ENCODE measurements at regions not wholly inside any gene's neighbourhood (a gene's known extent, or its start where the extent isn't known, plus 50 kb on each side); places are given as distances from the start of the nearest gene placed in this dataset.
A peak's percentile ranks its signal among the peaks of the same experiment; 100 is the strongest.
"Not testable (repeated sequence)": the region's sequence is repeated elsewhere in the genome, so short reads cannot be mapped to it uniquely, and the experiment has no call there.

DNA sequence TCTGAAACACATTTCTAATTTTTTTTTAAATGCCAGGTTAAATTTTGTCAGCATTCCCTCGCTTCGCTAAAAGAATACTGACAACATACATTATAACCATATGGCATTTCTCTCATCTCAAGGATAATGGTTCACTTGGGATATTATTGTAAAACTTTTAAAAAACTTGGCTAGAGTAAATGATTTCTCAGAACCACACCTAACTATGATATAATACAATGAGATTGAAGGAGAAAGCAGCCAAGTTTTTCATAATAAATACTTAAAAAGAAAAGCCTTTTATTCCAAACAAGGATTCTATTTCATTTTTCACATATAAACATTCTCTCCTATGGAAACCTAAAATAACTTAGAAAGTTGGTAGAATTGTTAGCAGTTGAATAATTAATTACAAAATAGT, 413.9 kb downstream of the HGF start:
- DNase-seq (ENCODE audit: low spot score): no peak

DNA sequence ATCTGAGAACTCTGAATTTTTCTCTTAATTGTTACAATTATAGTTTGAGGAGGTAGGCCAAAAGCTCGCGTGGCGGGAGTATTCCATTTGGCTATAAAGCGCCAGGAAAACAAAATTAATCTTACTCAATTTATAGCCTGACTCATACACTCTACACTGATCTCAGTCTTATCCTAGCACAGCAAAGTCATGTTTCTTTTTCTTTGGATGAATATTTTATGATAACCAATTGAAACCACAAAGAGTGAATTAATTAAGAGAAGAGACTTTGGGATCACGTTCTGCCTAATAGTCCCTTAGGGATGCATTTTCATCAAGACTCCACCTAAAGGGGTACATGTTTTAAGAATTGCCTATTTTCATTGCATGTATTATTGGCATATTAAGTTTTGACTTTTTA, 420.8 kb downstream of the HGF start:
- no peak for DNase-seq (ENCODE audit: low spot score)

DNA sequence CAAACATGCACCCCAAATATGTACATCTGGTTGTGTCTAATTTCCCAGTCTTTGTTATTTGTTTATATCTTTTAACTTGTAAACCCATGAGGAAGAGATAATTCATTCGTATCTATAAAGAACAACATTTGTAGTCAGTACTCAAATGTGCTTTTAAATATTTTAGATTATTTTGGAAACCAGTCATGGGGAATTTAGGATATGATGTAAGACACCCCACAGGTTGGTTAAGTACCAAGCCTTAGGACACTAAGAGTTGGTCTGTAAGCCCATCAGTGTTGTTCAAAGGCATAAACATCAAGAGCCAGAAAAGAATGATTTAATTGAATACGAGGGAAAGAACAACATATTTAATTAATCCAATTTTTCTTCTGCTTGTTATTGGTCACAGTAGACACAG, 421.1 kb upstream of the SEMA3C start:
- peak; percentile 35 for DNase-seq (ENCODE audit: low spot score)

DNA sequence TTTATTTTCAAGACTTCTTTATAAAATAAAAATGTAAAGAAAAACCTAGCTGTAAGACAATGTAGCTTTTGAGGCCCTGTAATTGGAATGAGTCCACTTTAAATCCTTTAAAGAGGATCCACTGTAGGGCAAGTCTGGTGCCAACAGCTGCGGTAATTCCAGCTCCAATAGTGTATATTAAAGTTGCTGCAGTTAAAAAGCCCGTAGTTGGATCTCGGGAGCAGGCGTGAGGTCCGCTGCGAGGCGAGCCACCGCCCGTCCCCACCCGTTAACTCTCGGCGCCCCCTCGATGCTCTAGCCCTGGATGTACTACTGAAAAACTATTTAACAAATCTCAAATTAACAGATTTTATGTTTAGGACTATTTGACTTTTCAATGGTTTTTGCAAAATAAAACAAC, 414.7 kb upstream of the SEMA3C start:
- no peak for DNase-seq (ENCODE audit: low spot score)

DNA sequence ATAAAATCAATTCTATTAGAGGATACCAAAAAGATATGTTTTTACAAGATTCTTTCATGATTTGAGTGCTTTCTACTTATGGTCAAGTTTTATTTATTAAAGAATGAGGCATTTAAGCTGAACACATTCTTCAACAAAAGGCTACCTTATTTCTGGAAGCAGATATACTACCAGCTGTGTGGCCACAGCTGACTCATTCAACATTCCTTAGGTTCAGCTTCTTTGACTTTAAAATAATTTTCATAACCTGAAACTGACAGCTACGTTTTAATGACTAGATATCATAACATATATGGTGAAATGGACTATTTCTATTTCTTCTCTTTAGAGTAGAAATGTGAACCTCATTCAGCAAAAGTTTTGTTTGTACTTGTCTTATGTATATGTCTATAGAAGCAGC, 414.2 kb upstream of the SEMA3C start:
- DNase-seq (ENCODE audit: low spot score): peak; percentile 14

DNA sequence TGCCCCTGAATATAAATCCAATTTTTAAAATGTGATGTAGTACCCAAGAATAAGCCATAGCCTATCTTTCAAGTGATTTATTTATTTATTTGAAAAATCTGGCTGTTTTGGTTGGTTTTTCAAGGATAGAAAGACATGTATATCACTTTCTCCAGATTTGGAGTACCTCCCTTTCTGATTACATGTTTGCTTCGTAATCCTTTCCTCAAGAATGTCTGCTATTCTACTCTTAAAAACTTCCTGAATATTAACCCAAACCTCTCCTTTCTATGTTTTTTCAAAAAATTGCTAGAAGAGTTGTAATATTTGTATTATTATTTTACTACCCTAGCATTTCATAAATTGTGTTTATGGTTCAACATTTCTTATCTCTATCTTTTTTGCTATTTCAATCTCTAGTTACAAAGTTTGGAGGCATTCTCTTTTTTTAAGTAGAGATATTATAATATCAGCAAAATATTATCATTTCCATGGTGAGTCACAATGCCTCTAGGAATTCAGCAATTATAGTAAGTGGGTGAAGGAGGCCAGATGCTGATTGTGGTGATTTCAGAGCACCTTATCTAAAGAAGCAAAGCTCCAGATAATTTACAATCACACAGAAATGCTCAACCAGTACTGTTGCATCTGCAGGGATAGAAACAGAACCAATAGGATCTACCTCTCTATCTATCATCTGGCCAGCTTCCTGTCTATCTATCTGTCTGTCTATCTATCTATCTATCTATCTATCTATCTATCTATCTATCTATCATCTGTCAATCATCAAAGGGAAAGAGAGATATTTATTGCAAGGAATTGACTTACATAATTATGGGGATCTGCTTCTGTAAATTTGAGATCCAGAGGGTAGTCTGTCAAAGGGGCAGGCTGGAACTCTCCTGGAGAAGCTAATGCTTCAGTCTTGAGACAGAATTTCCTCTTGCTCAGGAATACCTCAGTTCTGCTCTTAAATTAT, 412.5 kb upstream of the SEMA3C start:
- DNase-seq (ENCODE audit: low spot score): no peak

DNA sequence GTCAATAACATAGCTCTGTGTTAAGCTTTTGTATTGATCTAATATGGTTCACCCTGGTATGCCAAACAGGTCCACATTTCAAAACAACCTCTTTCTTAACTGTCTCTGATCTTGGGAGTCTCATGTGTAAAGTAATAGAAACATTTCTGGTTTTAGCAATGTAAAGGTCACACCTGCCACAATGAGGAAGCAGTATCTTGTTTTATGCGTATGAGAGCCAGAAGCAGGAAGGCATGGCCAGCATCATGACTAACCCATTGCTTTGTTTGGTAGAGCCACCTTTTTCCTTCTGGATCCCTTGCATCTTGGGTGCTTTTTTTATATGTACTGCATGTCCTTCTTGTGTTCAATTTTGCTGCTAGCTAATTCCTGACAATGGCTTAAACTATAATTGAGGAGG, 411.3 kb upstream of the SEMA3C start:
- no peak for DNase-seq (ENCODE audit: low spot score)

DNA sequence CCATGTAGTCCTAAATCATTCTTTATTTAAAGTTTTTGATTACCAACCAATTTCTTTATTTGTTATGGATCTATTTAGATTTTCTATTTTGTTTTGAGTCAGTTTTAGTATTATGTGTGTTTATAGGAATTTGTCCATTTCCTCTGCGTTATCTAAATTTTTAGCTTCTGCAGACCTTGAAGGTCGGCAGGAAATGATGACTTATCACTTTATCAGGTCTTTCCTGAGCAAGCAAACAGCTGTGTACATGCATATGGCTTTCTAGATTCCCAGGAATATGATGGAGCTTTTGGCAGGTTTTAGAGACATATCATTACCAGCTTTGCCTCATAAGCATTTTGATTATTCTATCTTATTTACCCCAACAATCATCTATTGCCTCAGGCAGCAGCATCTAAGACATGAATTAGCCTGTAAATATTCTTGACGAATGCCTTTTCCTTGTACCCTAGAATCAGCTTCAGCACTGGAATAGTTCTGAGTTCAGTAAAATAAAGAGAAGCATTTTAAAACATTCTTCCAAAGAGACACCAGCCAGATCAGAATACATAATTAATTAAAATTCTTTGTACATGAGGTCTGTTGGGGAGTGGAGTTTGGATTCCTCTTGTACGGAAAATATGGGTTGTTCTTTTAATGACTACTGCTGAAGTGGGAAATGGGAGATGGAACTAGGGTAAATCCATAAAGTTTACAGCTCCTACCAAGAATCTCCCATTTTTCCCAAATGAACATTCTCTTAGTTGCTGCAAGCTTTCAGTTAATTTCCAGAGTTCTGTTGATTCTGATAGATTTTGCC, 408.8 kb upstream of the SEMA3C start:
- DNase-seq (ENCODE audit: low spot score): peak; percentile 9

DNA sequence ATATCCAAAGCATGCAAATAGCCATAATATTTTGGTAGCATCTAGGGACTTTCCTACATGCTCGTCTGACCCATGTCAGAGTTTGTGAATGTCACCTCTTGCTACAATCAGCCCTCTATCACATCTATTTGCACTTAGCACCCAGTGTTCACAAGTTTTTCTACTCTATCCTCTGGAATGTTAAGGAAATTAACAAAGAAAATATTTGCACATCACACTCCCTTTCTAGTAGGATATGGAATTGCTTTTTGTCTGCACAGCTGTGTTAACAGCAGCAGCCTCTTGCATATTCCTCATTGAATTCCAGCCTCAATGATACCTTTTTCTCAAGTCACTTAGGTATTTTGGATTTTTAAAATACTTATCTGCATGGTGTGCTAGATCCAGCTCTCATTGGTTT, 403.1 kb upstream of the SEMA3C start:
- no peak for DNase-seq (ENCODE audit: low spot score)

DNA sequence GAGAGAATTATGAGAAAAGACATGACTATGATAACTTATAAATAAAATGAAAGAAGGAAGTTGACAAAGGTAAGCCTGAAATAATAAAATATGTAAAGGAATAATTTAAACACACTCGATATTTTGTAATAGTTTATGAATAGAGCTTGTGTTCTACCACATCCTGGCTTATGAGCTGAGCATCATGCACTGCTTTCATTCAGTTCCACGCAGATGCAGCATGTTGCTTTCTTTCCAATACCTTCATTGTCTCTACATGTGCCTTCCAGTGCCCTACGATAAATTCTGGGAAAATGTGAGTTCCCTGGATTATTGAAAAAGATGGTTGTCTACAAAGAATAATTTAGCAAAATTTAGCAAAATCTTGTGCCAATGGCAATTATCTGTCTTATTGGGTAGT, 398.9 kb upstream of the SEMA3C start:
- no peak for DNase-seq (ENCODE audit: low spot score)

DNA sequence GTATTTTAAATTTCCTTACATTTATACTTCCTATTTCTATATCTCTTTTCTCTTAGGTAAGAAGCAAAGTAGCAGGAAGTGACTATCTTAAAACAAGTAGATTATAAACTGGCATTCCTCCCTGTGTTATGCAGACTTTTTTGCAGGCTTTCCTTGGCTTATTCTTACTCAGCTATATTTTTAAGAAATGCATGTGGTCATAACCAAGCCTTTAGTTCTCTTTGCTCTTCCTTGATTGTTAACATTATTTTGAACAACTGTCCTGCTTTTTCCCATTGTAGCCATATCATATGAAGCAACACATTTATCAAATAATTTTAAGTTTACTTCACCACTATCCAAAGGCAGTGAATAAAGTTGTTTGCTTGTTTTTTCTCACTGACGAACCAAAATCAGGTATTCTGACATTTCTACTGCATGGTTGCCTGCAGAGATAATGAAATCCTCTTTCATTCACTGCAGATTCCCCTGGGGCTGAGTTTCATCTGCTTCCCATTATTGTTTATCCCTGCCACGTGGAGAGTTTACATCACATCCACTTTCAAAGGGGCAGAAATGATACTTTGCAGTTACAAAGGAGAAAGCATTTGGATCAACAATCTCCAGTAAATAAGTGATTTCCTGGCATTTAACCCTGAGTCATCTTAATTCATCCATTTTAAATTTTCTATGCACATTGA, 389.9 kb upstream of the SEMA3C start:
- DNase-seq (ENCODE audit: low spot score): no peak

DNA sequence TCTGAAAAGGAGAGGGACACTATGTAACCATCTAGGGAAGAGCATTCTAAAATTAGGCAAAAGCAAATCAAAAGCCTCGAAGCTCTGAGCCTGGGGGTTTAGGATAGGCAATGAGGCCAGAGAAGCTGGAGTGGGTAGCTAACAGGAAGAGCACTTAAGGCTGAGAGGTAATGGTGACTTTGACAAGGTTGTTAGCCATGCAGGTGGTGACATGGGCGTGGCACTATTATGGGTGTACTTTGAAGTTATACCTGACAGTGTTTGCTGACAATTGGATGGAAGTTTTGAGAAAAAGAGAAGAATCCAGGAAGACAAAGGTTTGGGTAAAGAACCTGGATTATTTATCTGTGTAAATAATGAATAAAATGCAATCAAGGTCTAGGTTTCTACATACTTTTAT, 383.0 kb upstream of the SEMA3C start:
- no peak for DNase-seq (ENCODE audit: low spot score)

DNA sequence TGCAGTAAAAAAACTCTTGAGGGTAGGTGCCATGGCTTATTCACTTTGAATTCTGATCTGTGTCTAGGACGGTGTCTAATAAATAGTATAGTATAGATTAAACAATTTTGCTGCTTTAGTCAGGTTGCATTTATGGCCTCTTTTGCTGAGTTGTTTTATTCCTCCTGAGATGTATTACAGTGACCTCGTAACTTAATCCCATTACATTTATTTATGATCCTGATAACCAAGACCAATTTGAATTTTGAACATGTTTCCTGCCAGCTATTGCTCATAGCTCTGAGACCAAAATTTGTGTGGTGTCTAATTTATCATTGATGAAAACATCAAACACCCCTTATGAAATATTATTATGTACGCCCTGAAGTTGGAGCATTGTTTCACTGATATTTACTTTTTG, 381.9 kb upstream of the SEMA3C start:
- no peak for DNase-seq (ENCODE audit: low spot score)

DNA sequence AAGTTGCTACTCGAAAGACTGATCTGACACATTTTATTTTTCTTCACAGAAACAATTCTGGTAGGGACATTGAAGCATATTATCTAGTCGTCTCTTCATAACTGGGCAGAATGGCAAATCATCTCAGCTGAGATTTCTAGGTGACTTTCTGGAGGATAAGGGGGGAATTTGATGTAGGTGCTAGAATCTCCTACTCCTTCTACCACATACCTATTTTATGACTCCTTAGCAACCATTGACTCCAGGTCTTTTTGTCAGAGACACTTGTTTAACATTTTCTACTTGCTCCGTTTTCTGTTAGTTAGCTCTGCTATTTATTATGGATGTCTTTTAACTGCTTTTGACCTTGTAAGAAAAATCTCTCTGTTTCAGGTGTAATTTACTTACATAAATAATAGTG, 380.9 kb upstream of the SEMA3C start:
- no peak for DNase-seq (ENCODE audit: low spot score)

DNA sequence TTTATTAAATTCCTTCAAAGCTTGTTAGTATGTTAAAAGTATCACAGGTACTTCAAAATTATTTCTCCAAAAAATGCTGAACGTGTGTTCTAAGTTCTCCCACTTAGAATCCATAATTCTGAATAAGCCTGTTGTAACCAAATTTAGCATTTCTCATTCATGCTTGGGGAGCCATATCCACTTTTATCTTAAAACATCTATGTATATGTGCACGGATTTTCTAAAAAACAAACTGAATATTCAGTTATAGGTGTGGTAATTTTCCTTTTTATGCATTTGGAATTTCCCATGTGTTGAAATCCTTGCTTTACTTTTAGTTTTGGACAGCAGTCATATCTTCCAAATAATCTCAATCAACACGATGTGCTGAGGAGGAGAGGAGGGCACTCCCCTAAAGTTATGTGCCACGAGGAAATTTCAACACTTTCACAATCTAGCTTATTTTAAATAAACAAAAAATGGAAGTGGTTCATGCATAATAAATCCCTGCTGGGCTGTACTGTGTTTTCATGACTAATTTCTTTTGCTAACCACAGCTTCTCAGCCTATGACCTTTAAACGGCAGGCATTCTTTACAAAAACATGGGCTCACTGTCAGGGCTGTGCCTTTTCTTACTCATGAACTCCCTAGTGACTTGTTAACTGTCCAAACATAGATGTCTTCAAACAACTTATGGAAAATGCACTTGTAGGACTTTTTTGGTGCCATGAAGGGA, 380.3 kb upstream of the SEMA3C start:
- DNase-seq (ENCODE audit: low spot score): peak; percentile 86

DNA sequence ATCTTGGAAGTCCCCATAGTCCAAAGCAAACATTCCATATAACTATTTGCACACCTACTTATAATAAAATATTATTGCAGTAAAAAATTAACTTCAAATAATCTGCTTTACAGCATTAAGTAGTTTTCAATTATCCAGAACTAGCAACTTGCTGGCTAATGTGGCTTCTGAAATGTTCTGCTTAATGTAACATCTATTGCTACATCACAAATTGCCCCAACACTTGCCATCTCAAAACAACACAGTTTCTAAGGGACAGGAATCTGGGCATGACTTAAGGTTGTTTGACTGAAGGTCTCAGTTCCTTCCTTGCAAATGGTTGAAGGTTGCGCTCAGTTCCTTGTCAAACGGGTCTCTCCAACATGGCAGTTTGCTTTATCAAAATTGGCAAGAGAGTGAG, 378.5 kb upstream of the SEMA3C start:
- DNase-seq (ENCODE audit: low spot score): no peak

DNA sequence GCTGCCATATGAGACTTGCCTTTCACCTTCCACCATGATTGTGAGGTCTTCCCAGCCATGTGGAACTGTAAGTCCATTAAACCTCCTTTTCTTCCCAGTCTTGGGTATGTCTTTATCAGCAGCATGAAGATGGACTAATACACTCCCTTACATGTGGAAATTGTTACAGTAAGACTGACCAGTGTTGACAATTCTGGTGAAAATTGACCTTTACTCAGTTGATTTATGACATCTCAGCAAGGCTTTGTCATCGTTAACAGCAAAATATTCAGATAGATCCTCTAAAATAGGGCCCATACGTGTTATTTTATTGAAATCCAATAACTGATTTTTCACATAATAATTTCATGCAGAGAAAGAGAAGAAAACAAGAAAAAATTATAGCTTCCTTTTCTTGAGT, 377.9 kb upstream of the SEMA3C start:
- DNase-seq (ENCODE audit: low spot score): no peak

DNA sequence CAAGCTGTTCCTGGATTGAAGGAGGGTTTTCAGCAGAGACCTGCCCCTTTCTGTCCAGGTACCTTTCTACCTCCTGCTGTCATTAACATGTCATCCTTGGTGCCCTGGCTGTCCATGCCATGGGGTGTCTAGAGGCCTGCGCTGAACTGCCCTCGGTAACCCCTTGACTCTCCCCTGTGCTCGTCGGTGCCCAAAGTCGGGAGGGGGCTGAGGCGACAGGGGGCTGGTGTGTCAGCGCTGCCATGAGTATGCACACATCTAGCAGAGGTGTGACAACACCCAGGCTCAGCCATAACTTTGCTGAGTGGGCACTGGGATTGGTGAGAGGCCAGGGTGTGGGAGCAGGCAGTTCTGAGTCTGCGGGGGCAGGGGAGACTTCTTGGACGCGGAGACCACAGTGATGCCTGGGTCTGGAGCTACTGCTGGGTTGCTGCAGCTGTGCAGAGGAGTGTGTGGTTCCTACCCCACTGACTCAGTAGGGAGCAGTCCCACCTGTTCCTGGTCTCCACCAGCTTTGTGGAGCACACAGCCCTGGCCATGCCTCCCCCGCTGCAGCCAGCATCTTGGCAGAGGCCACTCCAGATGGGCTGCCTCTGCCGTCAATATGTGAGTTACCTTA, 376.2 kb upstream of the SEMA3C start:
- DNase-seq (ENCODE audit: low spot score): no peak

DNA sequence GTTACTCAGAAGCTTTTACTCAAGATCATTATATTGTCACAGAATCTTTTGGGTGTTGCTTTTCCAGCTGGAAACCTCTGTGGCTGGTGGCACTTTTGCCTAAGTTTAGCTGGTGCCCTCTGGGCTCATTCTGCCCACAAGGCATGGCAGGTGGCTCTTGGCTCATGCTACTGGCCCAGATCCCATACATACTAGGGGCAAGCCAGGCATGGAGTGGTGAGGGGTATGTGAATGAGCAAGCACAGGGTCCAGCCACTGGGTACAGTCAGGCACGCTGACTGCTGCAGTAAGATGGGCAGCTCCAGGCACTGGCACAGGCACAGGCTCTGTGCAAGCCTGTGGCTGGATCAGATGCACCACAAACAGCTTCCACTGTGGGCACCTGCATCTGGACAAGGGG, 375.0 kb upstream of the SEMA3C start:
- no peak for DNase-seq (ENCODE audit: low spot score)

DNA sequence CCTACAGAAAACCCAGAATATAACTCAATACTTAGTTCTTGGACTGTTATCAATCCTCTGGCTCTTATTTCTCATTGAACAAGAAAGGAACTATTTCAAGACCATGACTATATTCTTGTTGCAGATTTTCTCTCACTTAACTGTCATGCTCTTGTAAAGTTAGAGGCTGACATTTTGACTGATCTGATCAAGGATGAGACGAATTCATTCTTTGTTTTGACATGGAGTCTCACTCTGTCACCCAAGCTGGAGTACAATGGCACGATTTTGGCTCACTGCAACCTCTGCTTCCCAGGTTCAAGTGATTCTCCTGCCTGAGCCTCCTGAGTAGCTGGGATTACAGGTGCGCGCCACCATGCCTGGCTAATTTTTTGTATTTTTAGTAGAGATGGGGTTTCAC, 367.9 kb upstream of the SEMA3C start:
- DNase-seq (ENCODE audit: low spot score): not testable (repeated sequence)

DNA sequence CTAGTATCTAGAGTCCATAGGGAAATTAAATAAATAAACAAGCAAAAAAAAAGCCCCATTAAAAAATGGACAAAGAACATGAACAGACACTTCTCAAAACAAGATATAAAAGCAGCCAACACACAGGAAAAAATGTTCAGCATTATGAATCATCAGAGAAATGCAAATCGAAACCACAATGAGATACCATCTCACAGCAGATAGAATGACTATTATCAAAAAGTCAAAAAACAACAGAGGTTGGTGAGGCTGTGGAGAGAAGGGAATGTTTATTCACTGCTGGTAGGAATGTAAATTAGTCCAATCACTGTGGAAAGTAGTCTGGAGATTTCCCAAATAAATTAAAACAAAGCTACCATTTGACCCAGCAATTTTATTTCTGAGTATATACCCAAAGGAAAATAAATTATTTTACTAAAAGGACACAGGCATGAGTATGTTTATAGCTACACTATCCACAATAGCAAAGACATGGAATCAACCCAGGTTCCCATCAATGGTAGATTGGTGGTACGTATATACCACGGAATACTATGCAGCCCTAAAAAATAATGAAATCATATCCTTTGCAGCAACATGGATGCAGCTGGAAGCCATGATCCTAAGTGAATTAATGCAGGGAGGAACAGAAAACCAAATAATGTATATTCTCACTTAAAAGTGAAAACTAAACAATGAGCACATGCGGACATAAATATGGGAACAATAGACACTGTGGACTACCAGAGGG, 366.5 kb upstream of the SEMA3C start:
- no peak for DNase-seq (ENCODE audit: low spot score)
